HEK293 (cell line): ENCODE measurements at regions not wholly inside any gene's neighbourhood (a gene's known extent, or its start where the extent isn't known, plus 50 kb on each side); places are given as distances from the start of the nearest gene placed in this dataset.

Experiments used
- KLF9 ChIP-seq: fragments of 450-650 bp; formaldehyde crosslinking; IDR thresholded peaks from 2 replicates; pipeline ENCODE4 v1.5.1; 2016; ENCODE audit warnings: missing biosample characterization, missing genetic modification characterization, low read depth
- REPIN1 ChIP-seq: fragments of 450-650 bp; formaldehyde crosslinking; IDR thresholded peaks from 2 replicates; pipeline ENCODE4 v1.5.1; 2017; ENCODE audit warnings: missing biosample characterization, missing genetic modification characterization, low read depth
- ZEB2 ChIP-seq: fragments of 450-650 bp; formaldehyde crosslinking; IDR thresholded peaks from 2 replicates; pipeline ENCODE4 v1.5.1; 2016; ENCODE audit warnings: missing biosample characterization, missing genetic modification characterization
- ZNF626 ChIP-seq: fragments of 450-650 bp; sonication (Bioruptor Pico); formaldehyde crosslinking; IDR thresholded peaks from 2 replicates; pipeline ENCODE4 v1.5.1; 2018; ENCODE audit warnings: missing biosample characterization, missing genetic modification characterization, inconsistent platforms
- ZNF707 ChIP-seq: fragments of 450-650 bp; formaldehyde crosslinking; IDR thresholded peaks from 2 replicates; pipeline ENCODE4 v1.5.1; 2016; ENCODE audit warnings: missing biosample characterization, missing genetic modification characterization
- TF ChIP-seq, protein P1 (sequence below): fragments of 450-650 bp; formaldehyde crosslinking; IDR thresholded peaks from 2 replicates; pipeline ENCODE4 v1.5.1; 2016; ENCODE audit warnings: missing biosample characterization, missing genetic modification characterization
- TF ChIP-seq, protein P2 (sequence below): fragments of 450-650 bp; formaldehyde crosslinking; IDR thresholded peaks from 2 replicates; pipeline ENCODE4 v1.5.1; 2016; ENCODE audit warnings: missing biosample characterization, missing genetic modification characterization
- TF ChIP-seq, protein P3 (sequence below): fragments of 450-650 bp; formaldehyde crosslinking; IDR thresholded peaks from 2 replicates; pipeline ENCODE4 v1.5.1; 2016; ENCODE audit warnings: missing biosample characterization, missing genetic modification characterization, low read depth
- TF ChIP-seq, protein P4 (sequence below): fragments of 450-650 bp; formaldehyde crosslinking; IDR thresholded peaks from 2 replicates; pipeline ENCODE4 v1.5.1; 2016; ENCODE audit warnings: missing biosample characterization, missing genetic modification characterization

DNA sequence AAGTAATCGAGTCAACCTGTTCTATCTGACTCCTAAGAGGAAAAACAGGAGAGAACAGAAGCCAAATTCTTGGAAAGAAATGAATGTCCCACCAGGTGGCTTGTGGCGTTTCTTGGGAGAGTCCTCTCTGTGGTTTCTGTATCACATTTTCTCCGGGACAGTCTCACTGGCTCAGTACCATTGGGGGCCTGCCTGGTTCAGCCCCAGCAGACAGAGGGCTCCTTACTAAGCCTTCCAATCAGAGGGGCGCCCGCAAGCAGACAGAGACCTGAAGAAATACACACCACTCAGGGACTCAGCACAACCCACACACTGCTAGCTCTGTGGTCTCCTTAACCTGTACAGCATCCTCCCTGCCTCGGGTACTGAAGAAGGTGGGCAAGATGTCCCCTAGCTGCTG, 302.1 kb downstream of the TLE3 start:
- TF ChIP-seq ZNF707 (tag by site-specific recombination): no peak
- TF ChIP-seq KLF9 (tag by site-specific recombination): no peak
- TF ChIP-seq REPIN1: no peak
- TF ChIP-seq, protein P1, sequence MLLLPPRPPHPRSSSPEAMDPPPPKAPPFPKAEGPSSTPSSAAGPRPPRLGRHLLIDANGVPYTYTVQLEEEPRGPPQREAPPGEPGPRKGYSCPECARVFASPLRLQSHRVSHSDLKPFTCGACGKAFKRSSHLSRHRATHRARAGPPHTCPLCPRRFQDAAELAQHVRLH: no peak
- no peak for TF ChIP-seq ZEB2 (tag by site-specific recombination)
- no peak for TF ChIP-seq ZNF626
- TF ChIP-seq, protein P2, sequence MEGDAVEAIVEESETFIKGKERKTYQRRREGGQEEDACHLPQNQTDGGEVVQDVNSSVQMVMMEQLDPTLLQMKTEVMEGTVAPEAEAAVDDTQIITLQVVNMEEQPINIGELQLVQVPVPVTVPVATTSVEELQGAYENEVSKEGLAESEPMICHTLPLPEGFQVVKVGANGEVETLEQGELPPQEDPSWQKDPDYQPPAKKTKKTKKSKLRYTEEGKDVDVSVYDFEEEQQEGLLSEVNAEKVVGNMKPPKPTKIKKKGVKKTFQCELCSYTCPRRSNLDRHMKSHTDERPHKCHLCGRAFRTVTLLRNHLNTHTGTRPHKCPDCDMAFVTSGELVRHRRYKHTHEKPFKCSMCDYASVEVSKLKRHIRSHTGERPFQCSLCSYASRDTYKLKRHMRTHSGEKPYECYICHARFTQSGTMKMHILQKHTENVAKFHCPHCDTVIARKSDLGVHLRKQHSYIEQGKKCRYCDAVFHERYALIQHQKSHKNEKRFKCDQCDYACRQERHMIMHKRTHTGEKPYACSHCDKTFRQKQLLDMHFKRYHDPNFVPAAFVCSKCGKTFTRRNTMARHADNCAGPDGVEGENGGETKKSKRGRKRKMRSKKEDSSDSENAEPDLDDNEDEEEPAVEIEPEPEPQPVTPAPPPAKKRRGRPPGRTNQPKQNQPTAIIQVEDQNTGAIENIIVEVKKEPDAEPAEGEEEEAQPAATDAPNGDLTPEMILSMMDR (tag by site-specific recombination): no peak
- TF ChIP-seq, protein P3, sequence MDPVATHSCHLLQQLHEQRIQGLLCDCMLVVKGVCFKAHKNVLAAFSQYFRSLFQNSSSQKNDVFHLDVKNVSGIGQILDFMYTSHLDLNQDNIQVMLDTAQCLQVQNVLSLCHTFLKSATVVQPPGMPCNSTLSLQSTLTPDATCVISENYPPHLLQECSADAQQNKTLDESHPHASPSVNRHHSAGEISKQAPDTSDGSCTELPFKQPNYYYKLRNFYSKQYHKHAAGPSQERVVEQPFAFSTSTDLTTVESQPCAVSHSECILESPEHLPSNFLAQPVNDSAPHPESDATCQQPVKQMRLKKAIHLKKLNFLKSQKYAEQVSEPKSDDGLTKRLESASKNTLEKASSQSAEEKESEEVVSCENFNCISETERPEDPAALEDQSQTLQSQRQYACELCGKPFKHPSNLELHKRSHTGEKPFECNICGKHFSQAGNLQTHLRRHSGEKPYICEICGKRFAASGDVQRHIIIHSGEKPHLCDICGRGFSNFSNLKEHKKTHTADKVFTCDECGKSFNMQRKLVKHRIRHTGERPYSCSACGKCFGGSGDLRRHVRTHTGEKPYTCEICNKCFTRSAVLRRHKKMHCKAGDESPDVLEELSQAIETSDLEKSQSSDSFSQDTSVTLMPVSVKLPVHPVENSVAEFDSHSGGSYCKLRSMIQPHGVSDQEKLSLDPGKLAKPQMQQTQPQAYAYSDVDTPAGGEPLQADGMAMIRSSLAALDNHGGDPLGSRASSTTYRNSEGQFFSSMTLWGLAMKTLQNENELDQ (tag by site-specific recombination): no peak
- TF ChIP-seq, protein P4, sequence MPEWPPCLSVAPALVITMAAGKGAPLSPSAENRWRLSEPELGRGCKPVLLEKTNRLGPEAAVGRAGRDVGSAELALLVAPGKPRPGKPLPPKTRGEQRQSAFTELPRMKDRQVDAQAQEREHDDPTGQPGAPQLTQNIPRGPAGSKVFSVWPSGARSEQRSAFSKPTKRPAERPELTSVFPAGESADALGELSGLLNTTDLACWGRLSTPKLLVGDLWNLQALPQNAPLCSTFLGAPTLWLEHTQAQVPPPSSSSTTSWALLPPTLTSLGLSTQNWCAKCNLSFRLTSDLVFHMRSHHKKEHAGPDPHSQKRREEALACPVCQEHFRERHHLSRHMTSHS: no peak
